HUES64 (cell line): ENCODE measurements at regions not wholly inside any gene's neighbourhood (a gene's known extent, or its start where the extent isn't known, plus 50 kb on each side); places are given as distances from the start of the nearest gene placed in this dataset.

Source experiments
- H3K27ac ChIP-seq: 2 replicates; pipeline ENCODE4 v1.7.0; 2013; ENCODE audit warnings: low read depth, low read length, inconsistent platforms
- H3K27me3 ChIP-seq: 2 replicates; pipeline ENCODE4 v1.6.1; 2013; ENCODE audit warnings: mild to moderate bottlenecking, low read length; ENCODE audit not compliant: insufficient read depth
- H3K36me3 ChIP-seq: 2 replicates; pipeline ENCODE4 v1.6.1; 2013; ENCODE audit warnings: mild to moderate bottlenecking, low read length; ENCODE audit not compliant: insufficient read depth
- H3K4me1 ChIP-seq: 2 replicates; pipeline ENCODE4 v1.6.1; 2013; ENCODE audit warnings: mild to moderate bottlenecking, low read length, moderate library complexity; ENCODE audit not compliant: insufficient read depth
- H3K4me3 ChIP-seq: 2 replicates; pipeline ENCODE4 v1.5.1; 2013; ENCODE audit warnings: mild to moderate bottlenecking, low read length, moderate library complexity
- H3K9ac ChIP-seq: 2 replicates; pipeline ENCODE4 v1.6.1; 2013; ENCODE audit warnings: mild to moderate bottlenecking, low read depth, low read length
- H3K9me3 ChIP-seq: 2 replicates; pipeline ENCODE4 v1.6.1; 2013; ENCODE audit warnings: low read depth, low read length; ENCODE audit not compliant: insufficient read depth
- WGBS: fragments of 150-250, 120-280 bp; methylation state at CpG from one replicate; pipeline ENCODE4 v1.1.7; 2013; ENCODE audit warnings: missing lambda C conversion rate; 5-methylcytosine and 5-hydroxymethylcytosine counted together

GRCh38 chr11:134714021-134714656 is 302.1 kb upstream of the B3GAT1 start:
- no peak overlapping the region for H3K27ac ChIP-seq
- no peaks in the 10 kb centered on the region for H3K9me3 ChIP-seq
- 89% methylated on average over 10 of the region's 10 CpGs for WGBS
- no peak overlapping the region for H3K9ac ChIP-seq
- no peaks in the 10 kb centered on the region for H3K4me1 ChIP-seq
- no peaks in the 10 kb centered on the region for H3K27me3 ChIP-seq
- H3K36me3 ChIP-seq, result no peaks in the 10 kb centered on the region
- H3K4me3 ChIP-seq, result no peak overlapping the region

- WGBS, result 92% methylated on average over 47 of the region's 47 CpGs
- no peaks in the 10 kb centered on the region for H3K27me3 ChIP-seq
- no peak overlapping the region for H3K27ac ChIP-seq
- no peak overlapping the region for H3K4me3 ChIP-seq
- no peak overlapping the region for H3K9ac ChIP-seq
- no peaks in the 10 kb centered on the region for H3K4me1 ChIP-seq
- H3K9me3 ChIP-seq, result no peaks in the 10 kb centered on the region
- H3K36me3 ChIP-seq, result no peaks in the 10 kb centered on the region
Observed at GRCh38 chr11:134712228-134713145, 300.4 kb upstream of the B3GAT1 start.

GRCh38 chr11:134711588-134711987 is 299.5 kb upstream of the B3GAT1 start:
- Histone ChIP-seq H3K9me3 (no peaks in the 10 kb centered on the region), H3K27me3 (no peaks in the 10 kb centered on the region), H3K36me3 (no peaks in the 10 kb centered on the region), H3K9ac (no peak overlapping the region), H3K4me1 (no peaks in the 10 kb centered on the region), H3K4me3 (no peak overlapping the region), H3K27ac (no peak overlapping the region)
- 89% methylated on average over 8 of the region's 8 CpGs for WGBS

GRCh38 chr11:134710861-134711407 is 298.9 kb upstream of the B3GAT1 start:
- Histone ChIP-seq H3K27me3 (no peaks in the 10 kb centered on the region), H3K4me1 (no peaks in the 10 kb centered on the region), H3K9me3 (no peaks in the 10 kb centered on the region), H3K4me3 (no peak overlapping the region), H3K36me3 (no peaks in the 10 kb centered on the region), H3K27ac (no peak overlapping the region), H3K9ac (no peak overlapping the region)
- WGBS, result 80% methylated on average over 3 of the region's 4 CpGs

- H3K27ac ChIP-seq, result no peak overlapping the region
- no peaks in the 10 kb centered on the region for H3K4me1 ChIP-seq
- 38% methylated on average over 1 of the region's 3 CpGs for WGBS
- H3K9me3 ChIP-seq, result no peaks in the 10 kb centered on the region
- no peak overlapping the region for H3K9ac ChIP-seq
- no peaks in the 10 kb centered on the region for H3K27me3 ChIP-seq
- no peak overlapping the region for H3K4me3 ChIP-seq
- H3K36me3 ChIP-seq, result no peaks in the 10 kb centered on the region
Observed at GRCh38 chr11:134705858-134706257, 293.8 kb upstream of the B3GAT1 start.

GRCh38 chr11:134702827-134703226 is 290.8 kb upstream of the B3GAT1 start:
- Histone ChIP-seq H3K27me3 (no peaks in the 10 kb centered on the region), H3K27ac (no peak overlapping the region), H3K9me3 (no peaks in the 10 kb centered on the region), H3K4me3 (no peak overlapping the region), H3K4me1 (no peaks in the 10 kb centered on the region), H3K36me3 (no peaks in the 10 kb centered on the region), H3K9ac (no peak overlapping the region)
- 91% methylated on average over 5 of the region's 5 CpGs for WGBS

GRCh38 chr11:134701564-134702165 is 289.6 kb upstream of the B3GAT1 start:
- H3K4me1 ChIP-seq, result no peaks in the 10 kb centered on the region
- no peaks in the 10 kb centered on the region for H3K27me3 ChIP-seq
- 85% methylated on average over 21 of the region's 21 CpGs for WGBS
- no peak overlapping the region for H3K9ac ChIP-seq
- no peaks in the 10 kb centered on the region for H3K9me3 ChIP-seq
- H3K4me3 ChIP-seq, result no peak overlapping the region
- no peaks in the 10 kb centered on the region for H3K36me3 ChIP-seq
- no peak overlapping the region for H3K27ac ChIP-seq

GRCh38 chr11:134700101-134700640 is 288.1 kb upstream of the B3GAT1 start:
- Histone ChIP-seq H3K27me3 (no peaks in the 10 kb centered on the region), H3K36me3 (no peaks in the 10 kb centered on the region), H3K4me3 (no peak overlapping the region), H3K9ac (no peak overlapping the region), H3K9me3 (no peaks in the 10 kb centered on the region), H3K4me1 (no peaks in the 10 kb centered on the region), H3K27ac (no peak overlapping the region)
- WGBS, result 74% methylated on average over 7 of the region's 7 CpGs

- 82% methylated on average over 4 of the region's 4 CpGs for WGBS
Observed at GRCh38 chr11:134696455-134696854, 284.4 kb upstream of the B3GAT1 start.

GRCh38 chr11:134691985-134692384 is 279.9 kb upstream of the B3GAT1 start:
- no peak overlapping the region for H3K9ac ChIP-seq
- H3K27me3 ChIP-seq, result no peaks in the 10 kb centered on the region
- no peaks in the 10 kb centered on the region for H3K36me3 ChIP-seq
- no peak overlapping the region for H3K27ac ChIP-seq
- H3K4me1 ChIP-seq, result no peaks in the 10 kb centered on the region
- no peaks in the 10 kb centered on the region for H3K9me3 ChIP-seq
- no peak overlapping the region for H3K4me3 ChIP-seq
- 92% methylated on average over 6 of the region's 6 CpGs for WGBS

More at GRCh38 chr11:134696455-134696854, 284.4 kb upstream of the B3GAT1 start:
- no peaks in the 10 kb centered on the region for H3K4me1 ChIP-seq
- H3K27ac ChIP-seq, result no peak overlapping the region
- no peaks in the 10 kb centered on the region for H3K36me3 ChIP-seq
- H3K9me3 ChIP-seq, result no peaks in the 10 kb centered on the region
- H3K27me3 ChIP-seq, result no peaks in the 10 kb centered on the region
- H3K4me3 ChIP-seq, result no peak overlapping the region
- no peak overlapping the region for H3K9ac ChIP-seq
